Activated CD4-positive, alpha-beta T cell treated with anti-CD3 and anti-CD28 coated beads for 36 hours (primary cell): ENCODE measurements at regions not wholly inside any gene's neighbourhood (a gene's known extent, or its start where the extent isn't known, plus 50 kb on each side); places are given as distances from the start of the nearest gene placed in this dataset.

Experiments
- ATAC-seq: fragments of 200-7000 bp; cut with Tn5 transposase; one replicate; pipeline ENCODE4 v1.10.0; 2021; ENCODE audit warnings: mild to moderate bottlenecking, moderate library complexity
- CTCF ChIA-PET: fragments of 350-600 bp; sonication (Branson Sonifier 250); formaldehyde crosslinking; loops from one replicate; lab custom pipeline; 2021; ENCODE audit warnings: antibody characterized with exemption; lab: Charles Lee
- POLR2A ChIA-PET: fragments of 350-600 bp; sonication (Branson Sonifier 250); formaldehyde crosslinking; loops from one replicate; lab custom pipeline; 2021; ENCODE audit warnings: antibody characterized with exemption, inconsistent platforms; lab: Charles Lee
- DNase-seq: peaks from one replicate; pipeline ENCODE4 v3.0.0-alpha.2; 2020
- H3K27ac Mint-ChIP-seq: one replicate; pipeline ENCODE4 v1.8.0; 2021; ENCODE audit warnings: mixed read lengths
- H3K27me3 Mint-ChIP-seq: one replicate; pipeline ENCODE4 v1.8.0; 2021; ENCODE audit warnings: mixed read lengths
- H3K36me3 Mint-ChIP-seq: one replicate; pipeline ENCODE4 v1.8.0; 2021; ENCODE audit warnings: low read depth, mixed read lengths
- H3K4me1 Mint-ChIP-seq: one replicate; pipeline ENCODE4 v1.8.0; 2021; ENCODE audit warnings: mixed read lengths
- H3K4me3 Mint-ChIP-seq: one replicate; pipeline ENCODE4 v1.8.0; 2021; ENCODE audit warnings: mild to moderate bottlenecking, moderate library complexity, mixed read lengths
- H3K9me3 Mint-ChIP-seq: one replicate; pipeline ENCODE4 v1.8.0; 2021; ENCODE audit warnings: low read depth, mixed read lengths
- intact Hi-C, 2 experiments: fragments of 100-400 bp; cut with DNase I in 1 of 2; cut with micrococcal nuclease in 1 of 2; formaldehyde crosslinking; loops; one replicate each; pipeline versions ENCODE4 v1.14.2 to v1.15.1; 2022 to 2024; cut with DNase I, micrococcal nuclease

DNA sequence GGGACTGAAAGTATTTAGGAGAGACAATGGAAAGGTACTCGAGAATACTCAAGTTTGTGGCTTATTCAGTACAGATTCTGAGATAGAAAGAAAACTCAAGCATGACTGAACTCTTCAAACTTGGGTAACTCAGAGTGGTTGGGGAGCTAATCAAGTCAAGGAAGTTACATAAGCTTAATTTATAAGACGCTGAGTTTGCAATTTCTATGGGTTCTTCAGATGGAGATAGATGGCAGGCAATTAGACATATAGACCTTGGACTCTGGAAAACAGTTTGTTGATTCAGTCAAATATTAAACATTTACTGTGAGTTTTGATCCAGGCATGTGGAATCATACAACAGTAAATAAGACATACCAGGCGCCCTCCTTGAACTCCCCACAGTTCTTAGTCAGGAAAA is 1749.9 kb upstream of the TENM3 start:
- H3K9me3 Mint-ChIP-seq: peaks cover 12% of the 10 kb centered on the region
- ATAC-seq (no peak), DNase-seq (no peak)
- H3K36me3 Mint-ChIP-seq: no peaks in the 10 kb centered on the region
- H3K4me3 Mint-ChIP-seq: no peak overlapping the region
- ChIA-PET POLR2A (no interaction called here), CTCF (no interaction called here)
- intact Hi-C loops: no loop called here
- no peaks in the 10 kb centered on the region for H3K4me1 Mint-ChIP-seq
- H3K27ac Mint-ChIP-seq: no peak overlapping the region
- H3K27me3 Mint-ChIP-seq: no peaks in the 10 kb centered on the region

DNA sequence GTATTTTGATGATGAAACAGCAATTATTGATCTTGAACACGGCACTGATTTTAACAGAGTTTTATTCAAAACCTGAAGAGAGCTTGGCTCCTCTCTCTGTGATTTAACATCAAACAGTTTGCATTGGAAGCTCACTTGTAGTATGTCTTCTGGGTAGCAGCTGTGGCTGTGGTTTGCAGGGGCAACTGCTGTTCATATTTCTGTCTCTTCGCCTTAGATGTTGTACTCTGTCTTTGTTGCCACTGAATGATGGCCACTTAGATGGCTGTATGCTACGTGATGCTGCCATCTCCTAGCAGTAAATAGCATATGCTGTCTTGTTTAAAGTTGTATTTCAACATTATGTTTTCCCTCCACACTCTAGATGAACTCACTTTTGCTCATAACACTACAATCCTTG is 1743.0 kb upstream of the TENM3 start:
- intact Hi-C loops: no loop called here
- POLR2A ChIA-PET: no interaction called here
- Mint-ChIP-seq H3K27ac (no peak overlapping the region), H3K36me3 (no peaks in the 10 kb centered on the region), H3K9me3 (peaks cover 4% of the 10 kb centered on the region), H3K4me3 (no peak overlapping the region), H3K27me3 (no peaks in the 10 kb centered on the region), H3K4me1 (no peaks in the 10 kb centered on the region)
- no peak for ATAC-seq
- no peak for DNase-seq
- CTCF ChIA-PET: no interaction called here

DNA sequence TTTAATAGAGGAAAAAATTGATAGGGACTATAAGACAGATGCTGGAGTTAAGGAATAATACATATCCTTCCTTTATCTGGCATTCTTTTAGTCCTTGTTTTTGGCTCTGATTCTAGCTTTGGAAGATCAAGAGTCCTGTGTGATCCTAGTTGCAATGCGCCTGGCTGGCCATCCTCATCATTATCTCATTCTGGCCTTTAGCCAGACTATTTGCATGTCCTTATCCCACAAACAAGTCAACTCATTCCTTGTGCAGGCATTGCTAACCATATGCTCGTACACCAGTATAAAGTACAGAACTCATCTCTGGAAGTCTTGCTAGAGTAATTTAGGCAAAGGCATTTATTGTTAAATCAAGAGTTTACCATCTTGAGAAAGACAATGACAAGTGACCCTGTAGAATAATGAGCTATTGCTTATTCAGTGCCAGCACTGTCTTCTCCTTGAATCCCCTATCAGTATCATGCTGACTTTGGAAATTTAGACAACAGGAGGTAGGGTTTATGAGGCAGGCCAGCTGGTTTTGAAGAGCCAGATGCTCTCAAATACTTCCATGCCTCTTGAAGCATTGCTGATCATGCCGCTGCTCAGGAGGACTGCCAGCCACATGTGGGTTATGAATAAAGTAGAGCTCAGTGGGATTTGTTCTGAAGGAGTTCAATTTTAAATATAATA is 1730.3 kb upstream of the TENM3 start:
- no peak for ATAC-seq
- H3K4me3 Mint-ChIP-seq: no peak overlapping the region

DNA sequence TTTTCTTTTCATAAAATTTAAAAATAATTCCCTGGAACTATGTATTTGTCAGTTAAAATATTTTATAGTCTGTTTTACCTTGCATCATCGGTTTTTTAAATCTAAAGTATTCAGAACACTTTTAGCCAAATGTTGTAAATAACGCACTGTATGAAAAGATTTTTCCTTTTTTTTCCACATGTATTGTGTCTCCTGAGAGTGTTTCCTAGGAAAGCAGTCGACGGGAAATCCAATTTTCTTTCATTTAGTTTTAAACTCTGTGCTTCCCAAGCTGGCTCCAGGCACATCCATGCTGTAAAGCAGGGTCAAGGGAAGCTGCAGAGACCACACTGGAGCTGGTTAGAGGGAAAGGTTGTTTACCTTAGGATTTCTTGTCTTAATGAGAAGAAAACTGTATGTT is 1724.3 kb upstream of the TENM3 start:
- H3K27ac Mint-ChIP-seq: no peak overlapping the region
- ChIA-PET POLR2A (no interaction called here), CTCF (no interaction called here)
- ATAC-seq: no peak
- H3K27me3 Mint-ChIP-seq: no peaks in the 10 kb centered on the region
- no peak overlapping the region for H3K4me3 Mint-ChIP-seq
- intact Hi-C loops: no loop called here
- H3K36me3 Mint-ChIP-seq: no peaks in the 10 kb centered on the region
- H3K9me3 Mint-ChIP-seq: peaks cover 2% of the 10 kb centered on the region
- DNase-seq: no peak
- H3K4me1 Mint-ChIP-seq: no peaks in the 10 kb centered on the region

More for the DNA sequence above, 1730.3 kb upstream of the TENM3 start:
- no peaks in the 10 kb centered on the region for H3K27me3 Mint-ChIP-seq
- H3K36me3 Mint-ChIP-seq: no peaks in the 10 kb centered on the region
- no peaks in the 10 kb centered on the region for H3K4me1 Mint-ChIP-seq
- POLR2A ChIA-PET: no interaction called here
- intact Hi-C loops: no loop called here
- H3K9me3 Mint-ChIP-seq: no peaks in the 10 kb centered on the region
- H3K27ac Mint-ChIP-seq: no peak overlapping the region
- no peak for DNase-seq
- CTCF ChIA-PET: no interaction called here

DNA sequence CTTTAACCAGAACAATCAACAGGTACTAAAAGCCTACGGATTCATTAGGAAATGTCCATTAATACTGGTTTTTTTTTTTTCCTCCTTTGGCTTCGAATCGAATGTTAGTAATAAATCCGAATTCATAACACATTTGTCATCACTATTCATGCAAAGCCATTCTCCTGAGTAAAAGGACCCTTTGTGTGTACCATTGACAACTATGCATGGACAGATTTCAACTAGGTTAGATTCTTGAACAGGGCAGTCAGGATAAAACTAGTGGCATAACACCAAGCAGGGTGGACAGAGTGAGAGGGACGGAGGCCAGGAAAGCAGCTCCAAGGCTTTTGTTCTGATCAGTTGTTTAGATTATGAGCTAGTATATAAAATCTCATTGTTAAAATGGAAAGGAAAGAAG is 1722.0 kb upstream of the TENM3 start:
- CTCF ChIA-PET: no interaction called here
- POLR2A ChIA-PET: no interaction called here
- Mint-ChIP-seq H3K4me1 (no peaks in the 10 kb centered on the region), H3K9me3 (peaks cover 2% of the 10 kb centered on the region), H3K36me3 (no peaks in the 10 kb centered on the region), H3K4me3 (no peak overlapping the region), H3K27me3 (no peaks in the 10 kb centered on the region), H3K27ac (no peak overlapping the region)
- no peak for DNase-seq
- intact Hi-C loops: no loop called here
- no peak for ATAC-seq

DNA sequence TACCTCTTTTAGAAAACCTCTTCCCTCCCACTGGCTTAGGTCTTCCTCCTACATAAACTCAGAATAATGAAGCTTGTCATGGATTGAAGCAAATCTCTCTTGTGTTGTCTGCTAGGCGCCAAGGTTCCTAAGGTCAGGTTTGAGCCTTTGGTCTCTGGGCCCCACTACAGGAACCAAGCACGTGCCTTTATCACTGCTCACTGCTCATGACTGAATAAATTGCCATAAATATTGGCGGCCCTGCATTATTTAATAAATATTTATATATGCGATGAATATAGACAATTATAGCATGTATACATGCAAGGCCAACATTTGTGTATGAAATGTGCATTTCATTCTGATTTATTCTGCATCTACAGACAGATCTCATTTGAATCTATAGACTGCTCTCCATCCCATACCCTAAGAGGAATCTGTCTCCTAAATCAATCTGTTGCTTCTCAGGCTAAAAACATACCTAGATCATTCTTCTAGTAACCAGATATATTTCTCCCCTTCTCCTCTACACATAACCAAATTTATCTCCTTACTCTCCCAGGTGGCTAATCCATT is 1717.6 kb upstream of the TENM3 start:
- no peak for DNase-seq
- Mint-ChIP-seq H3K27me3 (no peaks in the 10 kb centered on the region), H3K4me1 (no peaks in the 10 kb centered on the region), H3K36me3 (no peaks in the 10 kb centered on the region), H3K27ac (no peak overlapping the region), H3K9me3 (peaks cover 2% of the 10 kb centered on the region), H3K4me3 (no peak overlapping the region)
- ChIA-PET CTCF (no interaction called here), POLR2A (no interaction called here)
- intact Hi-C loops: no loop called here
- no peak for ATAC-seq

DNA sequence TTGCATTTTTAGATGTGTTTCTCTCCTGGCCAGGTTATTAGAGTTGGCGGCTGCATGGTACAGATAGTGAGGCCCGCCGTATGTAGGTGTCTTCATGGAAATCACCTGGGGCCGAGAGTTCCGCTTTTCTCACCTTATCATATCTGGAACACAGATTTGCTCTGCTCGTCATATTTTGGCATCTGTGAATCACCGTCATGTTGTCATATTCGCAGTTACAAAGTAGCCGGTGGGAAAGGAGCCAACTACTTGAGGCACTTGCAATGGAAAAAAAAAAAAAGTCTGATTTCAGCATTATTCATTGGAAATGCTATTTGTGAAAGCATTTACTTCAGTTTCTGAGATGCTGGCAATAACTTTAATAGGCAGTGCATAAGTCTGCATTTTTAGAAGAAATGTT is 1715.2 kb upstream of the TENM3 start:
- POLR2A ChIA-PET: no interaction called here
- H3K4me3 Mint-ChIP-seq: no peak overlapping the region
- no peaks in the 10 kb centered on the region for H3K27me3 Mint-ChIP-seq
- CTCF ChIA-PET: no interaction called here
- H3K36me3 Mint-ChIP-seq: no peaks in the 10 kb centered on the region
- intact Hi-C loops: no loop called here
- H3K4me1 Mint-ChIP-seq: no peaks in the 10 kb centered on the region
- no peak for ATAC-seq
- no peak overlapping the region for H3K27ac Mint-ChIP-seq
- no peak for DNase-seq
- no peaks in the 10 kb centered on the region for H3K9me3 Mint-ChIP-seq

DNA sequence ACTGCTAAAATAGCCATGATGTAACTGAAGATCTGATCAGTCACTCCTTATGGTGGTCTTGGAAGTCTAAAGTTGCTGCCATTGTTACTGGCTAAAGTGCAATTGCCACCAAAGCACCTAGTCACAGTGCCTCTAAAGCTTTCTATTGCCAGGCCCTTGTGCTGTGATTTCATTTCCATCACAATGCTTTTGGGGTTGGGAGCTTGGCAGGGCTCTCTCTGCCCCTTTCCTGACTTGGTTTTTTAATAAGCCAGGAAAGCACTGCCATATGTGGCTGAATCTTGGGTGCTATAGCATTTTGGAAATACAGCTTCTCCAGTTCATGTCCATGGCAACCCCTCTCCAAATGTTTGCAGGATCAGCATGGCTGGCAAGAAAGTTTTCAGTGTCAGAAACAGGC is 1712.4 kb upstream of the TENM3 start:
- Mint-ChIP-seq H3K4me3 (no peak overlapping the region), H3K36me3 (no peaks in the 10 kb centered on the region), H3K4me1 (no peaks in the 10 kb centered on the region), H3K27ac (no peak overlapping the region), H3K9me3 (no peaks in the 10 kb centered on the region), H3K27me3 (no peaks in the 10 kb centered on the region)
- ChIA-PET POLR2A (no interaction called here), CTCF (no interaction called here)
- intact Hi-C loops: no loop called here
- DNase-seq (no peak), ATAC-seq (no peak)

DNA sequence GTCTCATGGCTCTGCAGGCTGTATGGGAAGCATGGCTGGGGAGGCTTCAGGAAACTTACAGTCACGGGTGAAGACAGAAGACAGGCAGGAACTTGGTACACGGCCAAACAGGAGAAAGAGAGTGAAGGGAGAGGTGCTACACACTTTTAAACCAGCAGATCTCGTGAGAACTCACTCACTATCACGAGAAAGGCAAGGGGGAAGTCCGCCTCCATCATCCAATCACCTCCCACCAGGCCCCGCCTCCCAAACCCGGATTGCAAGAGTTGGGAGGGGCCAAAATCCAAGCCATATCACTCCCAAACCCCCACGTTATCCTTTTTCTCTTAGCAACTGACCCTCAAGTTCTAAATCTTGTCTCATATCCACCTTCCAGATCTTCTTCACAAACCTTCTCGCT is 1710.5 kb upstream of the TENM3 start:
- ChIA-PET CTCF (no interaction called here), POLR2A (no interaction called here)
- ATAC-seq (no peak), DNase-seq (no peak)
- Mint-ChIP-seq H3K4me1 (no peaks in the 10 kb centered on the region), H3K9me3 (no peaks in the 10 kb centered on the region), H3K27me3 (no peaks in the 10 kb centered on the region), H3K36me3 (no peaks in the 10 kb centered on the region), H3K27ac (no peak overlapping the region), H3K4me3 (no peak overlapping the region)
- intact Hi-C loops: no loop called here

DNA sequence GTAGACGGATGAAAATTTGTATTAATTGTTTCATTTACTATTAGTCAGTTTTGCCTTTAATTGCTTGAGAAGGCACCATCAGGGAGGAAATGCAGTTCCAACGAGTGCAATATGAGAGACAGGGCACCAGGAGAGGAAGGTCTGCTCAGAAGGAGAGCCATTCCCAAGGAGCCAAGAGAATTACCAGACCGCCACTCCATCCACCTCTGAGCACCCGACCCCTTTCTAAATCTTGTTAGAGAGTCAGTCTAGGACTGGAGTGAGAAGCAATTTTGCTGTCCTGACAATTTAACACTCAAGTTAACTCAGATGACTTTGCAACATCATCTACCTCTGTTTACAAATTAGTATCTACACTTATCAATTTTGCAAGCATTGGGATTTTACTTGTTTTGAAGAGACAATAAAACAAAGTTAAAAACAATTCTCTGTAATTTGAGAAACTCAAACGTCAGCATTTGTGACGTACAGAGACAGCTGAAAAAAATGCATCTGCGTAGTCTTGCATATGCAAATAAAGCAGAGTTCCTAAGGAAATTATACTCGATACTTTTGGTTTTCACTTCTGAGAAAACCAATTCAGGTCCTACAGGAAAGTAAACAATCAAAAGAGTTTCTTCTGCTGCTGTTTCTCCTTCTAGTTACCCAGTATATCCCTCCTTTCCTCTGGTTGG is 1704.7 kb upstream of the TENM3 start:
- H3K4me3 Mint-ChIP-seq: no peak overlapping the region
- CTCF ChIA-PET: no interaction called here
- H3K36me3 Mint-ChIP-seq: no peaks in the 10 kb centered on the region
- no peak for DNase-seq
- no peaks in the 10 kb centered on the region for H3K4me1 Mint-ChIP-seq
- H3K27ac Mint-ChIP-seq: no peak overlapping the region
- intact Hi-C loops: no loop called here
- H3K27me3 Mint-ChIP-seq: no peaks in the 10 kb centered on the region
- POLR2A ChIA-PET: no interaction called here
- no peak for ATAC-seq
- no peaks in the 10 kb centered on the region for H3K9me3 Mint-ChIP-seq

DNA sequence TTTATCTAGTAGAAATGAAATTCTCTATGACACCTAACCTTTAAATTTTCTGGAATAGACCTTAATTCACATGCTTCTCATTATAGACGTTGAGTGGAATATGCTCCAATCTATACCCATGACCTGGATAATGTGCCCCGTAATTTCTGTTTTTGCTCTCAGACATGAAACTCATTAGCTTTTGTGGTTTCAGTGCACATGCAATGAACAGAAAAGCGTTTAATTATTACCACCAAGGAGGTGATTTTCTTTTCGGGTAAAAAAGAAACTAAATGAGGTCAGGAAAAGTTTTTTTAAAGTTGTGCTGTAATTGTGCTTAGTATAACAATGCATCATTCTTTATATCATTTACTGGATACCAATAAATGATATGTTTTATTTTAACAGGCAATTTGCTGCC is 1703.9 kb upstream of the TENM3 start:
- ChIA-PET POLR2A (no interaction called here), CTCF (no interaction called here)
- DNase-seq: no peak
- Mint-ChIP-seq H3K27me3 (no peaks in the 10 kb centered on the region), H3K4me3 (no peak overlapping the region), H3K4me1 (no peaks in the 10 kb centered on the region), H3K36me3 (no peaks in the 10 kb centered on the region), H3K27ac (no peak overlapping the region), H3K9me3 (no peaks in the 10 kb centered on the region)
- intact Hi-C loops: no loop called here
- no peak for ATAC-seq

DNA sequence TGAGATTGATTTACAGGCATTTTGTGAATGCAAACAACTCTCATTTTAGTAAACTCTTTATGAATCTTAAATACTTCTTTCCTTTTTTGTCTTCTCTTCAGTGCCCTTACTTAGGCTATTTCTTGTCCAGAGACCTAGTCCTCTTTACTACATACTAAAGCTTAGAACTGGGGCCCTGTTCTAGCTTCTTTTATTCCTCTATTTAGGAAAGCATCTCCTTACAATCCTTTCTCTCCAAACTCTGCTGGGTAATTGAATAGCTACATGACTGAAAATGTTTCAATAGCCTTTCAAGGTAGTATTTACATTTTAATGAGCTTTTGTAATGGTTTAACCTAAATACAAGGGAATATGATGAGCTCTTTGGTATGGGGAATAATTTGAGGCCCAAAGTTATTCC is 1701.5 kb upstream of the TENM3 start:
- no peak for ATAC-seq
- no peak overlapping the region for H3K4me3 Mint-ChIP-seq

More for the DNA sequence above, 1701.5 kb upstream of the TENM3 start:
- Mint-ChIP-seq H3K27me3 (no peaks in the 10 kb centered on the region), H3K4me1 (no peaks in the 10 kb centered on the region), H3K36me3 (no peaks in the 10 kb centered on the region), H3K9me3 (no peaks in the 10 kb centered on the region), H3K27ac (no peak overlapping the region)
- DNase-seq: no peak
- ChIA-PET CTCF (no interaction called here), POLR2A (no interaction called here)
- intact Hi-C loops: no loop called here
